AG09319 (cell line): ENCODE measurements at regions not wholly inside any gene's neighbourhood (a gene's known extent, or its start where the extent isn't known, plus 50 kb on each side); places are given as distances from the start of the nearest gene placed in this dataset.

Experiments
- DNase-seq: peaks from one replicate; pipeline ENCODE4 v3.0.0-alpha.2; 2010; ENCODE audit warnings: low read depth; ENCODE audit errors: extremely low read depth
- TF ChIP-seq, protein P1 (sequence below): IDR thresholded peaks from 2 replicates; pipeline ENCODE4 v1.5.1; 2011; ENCODE audit warnings: low read depth, mild to moderate bottlenecking, inconsistent platforms, low read length, moderate library complexity

DNA sequence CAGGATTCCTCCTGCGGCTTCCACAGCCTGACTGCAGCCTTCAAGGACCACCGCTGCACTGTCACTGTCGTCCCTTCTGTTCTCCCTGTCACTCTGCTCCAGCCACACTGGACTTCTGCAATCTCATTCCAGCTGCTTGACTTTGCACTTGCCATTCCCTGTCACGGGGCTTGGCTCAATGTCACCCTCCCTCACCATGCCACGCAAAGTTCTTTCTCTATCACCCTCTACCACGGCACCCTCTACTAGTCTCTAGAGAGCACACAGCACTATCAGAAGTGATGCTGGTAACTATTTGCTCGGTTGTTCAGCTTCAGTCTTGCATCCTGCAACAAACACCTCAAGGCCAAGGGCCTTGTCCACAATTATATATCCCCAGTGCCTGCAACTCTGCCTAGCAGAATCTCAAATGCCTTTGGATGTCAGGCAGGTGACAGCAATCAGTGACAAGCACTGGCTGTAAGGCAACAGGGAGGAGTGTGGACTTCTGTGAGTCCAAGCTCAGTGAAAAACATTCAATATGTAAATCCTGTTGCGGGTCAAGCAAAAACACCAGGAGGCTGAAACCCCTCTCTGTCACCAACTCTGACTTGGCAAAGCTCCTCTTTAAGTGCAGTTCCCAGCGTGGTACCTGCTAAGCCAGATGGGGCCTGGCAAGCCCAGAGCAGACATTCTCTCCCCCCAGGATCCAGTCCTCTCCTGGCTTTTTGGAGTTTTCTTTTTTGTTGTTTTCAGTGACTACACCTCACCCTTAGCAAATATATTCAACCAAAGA, 259.9 kb downstream of the FGFR2 start:
- no peak for DNase-seq
- TF ChIP-seq, protein P1, sequence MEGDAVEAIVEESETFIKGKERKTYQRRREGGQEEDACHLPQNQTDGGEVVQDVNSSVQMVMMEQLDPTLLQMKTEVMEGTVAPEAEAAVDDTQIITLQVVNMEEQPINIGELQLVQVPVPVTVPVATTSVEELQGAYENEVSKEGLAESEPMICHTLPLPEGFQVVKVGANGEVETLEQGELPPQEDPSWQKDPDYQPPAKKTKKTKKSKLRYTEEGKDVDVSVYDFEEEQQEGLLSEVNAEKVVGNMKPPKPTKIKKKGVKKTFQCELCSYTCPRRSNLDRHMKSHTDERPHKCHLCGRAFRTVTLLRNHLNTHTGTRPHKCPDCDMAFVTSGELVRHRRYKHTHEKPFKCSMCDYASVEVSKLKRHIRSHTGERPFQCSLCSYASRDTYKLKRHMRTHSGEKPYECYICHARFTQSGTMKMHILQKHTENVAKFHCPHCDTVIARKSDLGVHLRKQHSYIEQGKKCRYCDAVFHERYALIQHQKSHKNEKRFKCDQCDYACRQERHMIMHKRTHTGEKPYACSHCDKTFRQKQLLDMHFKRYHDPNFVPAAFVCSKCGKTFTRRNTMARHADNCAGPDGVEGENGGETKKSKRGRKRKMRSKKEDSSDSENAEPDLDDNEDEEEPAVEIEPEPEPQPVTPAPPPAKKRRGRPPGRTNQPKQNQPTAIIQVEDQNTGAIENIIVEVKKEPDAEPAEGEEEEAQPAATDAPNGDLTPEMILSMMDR: no peak

DNA sequence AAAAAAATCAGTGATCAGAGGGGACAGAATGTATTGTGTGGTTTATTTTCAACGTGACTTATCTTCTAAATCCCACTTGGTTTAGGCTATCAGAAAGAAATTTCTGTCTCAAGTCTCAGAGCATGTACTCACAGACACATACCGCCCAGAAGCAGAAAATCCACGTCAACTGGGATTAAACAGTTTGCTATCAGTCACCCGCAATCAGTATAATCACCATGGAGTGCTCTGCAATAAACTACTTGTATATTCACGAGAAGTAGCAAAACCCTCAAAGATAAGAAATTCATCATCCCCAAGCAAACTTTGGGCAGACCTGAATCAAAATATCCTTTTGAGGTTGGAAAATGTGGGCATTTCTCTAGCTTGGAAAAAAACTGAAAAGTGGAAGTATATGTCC, 259.1 kb downstream of the FGFR2 start:
- DNase-seq: no peak
- TF ChIP-seq, protein P1: no peak

DNA sequence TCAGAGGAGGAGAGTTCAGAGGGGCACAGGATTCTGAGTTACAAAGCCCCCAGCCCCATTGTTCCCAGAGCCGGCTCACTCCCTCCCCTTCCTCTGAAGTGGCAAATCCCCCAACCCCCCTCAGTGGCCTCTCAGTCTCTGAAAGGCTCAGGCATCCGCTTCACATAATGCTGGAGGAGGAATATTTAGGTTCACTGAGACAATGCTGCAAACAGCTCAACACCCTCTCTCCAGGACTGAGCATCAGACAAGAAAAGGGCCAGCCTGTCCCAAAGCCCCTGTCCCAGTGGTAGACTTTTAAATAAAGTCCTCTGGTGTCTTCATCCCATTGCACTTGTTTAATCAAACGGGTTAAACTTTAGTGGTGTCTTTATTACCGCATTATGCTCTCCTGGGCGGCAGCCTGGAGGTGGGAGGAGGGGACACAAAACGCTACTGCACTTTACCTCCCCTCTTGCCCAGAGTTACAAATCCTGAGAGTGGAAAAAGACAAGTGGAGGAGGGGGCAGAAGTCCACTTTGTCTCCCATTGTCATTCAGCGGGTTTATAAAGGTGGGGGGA, 257.9 kb downstream of the FGFR2 start:
- TF ChIP-seq, protein P1: no peak
- DNase-seq: no peak

DNA sequence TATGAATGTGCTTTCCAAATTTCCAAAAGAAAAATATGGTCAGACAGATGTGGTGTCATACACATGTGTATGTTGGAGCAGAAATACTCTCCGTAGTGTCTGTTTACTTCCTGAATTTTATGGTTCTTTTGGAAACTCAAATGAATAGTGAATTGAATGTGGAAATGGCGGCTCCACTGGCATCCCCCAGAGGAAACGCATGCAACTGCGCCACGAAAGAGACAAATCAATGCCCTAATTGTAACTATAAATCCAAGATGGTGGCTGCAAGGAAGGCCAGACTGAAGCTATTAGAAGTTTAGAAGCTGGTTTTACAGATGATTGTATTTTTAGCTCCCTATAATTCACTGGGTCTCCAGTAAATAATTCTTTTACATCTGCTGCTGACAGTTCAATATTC, 246.7 kb downstream of the FGFR2 start:
- DNase-seq: no peak
- TF ChIP-seq, protein P1: no peak

DNA sequence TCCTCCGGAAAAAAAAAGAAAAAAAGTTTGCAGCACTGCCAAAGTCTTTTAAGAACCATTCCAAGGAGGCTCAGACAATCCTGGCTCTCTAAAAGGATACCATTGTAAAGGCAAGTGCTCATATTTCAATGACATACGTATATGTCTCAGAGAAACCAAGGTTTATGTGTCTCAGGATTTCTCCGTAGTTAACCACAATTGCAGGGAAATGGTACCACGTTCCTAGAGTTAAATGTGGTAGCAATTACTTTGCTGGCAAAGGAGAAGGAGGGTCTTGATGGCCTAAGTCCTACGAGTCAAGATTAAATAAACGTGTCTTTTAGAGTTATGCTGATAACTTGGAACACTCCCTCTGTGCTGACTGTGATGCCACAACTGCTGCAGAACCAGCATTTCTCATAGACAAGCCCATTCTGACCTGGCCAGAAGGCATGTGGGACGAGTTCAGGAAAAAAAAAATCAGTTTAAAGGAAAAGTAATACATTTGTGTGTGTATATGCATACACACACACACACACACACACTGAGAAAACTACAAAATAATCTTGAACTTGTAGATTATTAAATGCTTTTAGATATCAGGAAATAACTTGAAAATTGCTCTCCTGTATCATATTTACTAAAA, 245.9 kb downstream of the FGFR2 start:
- TF ChIP-seq, protein P1: no peak
- DNase-seq: no peak

DNA sequence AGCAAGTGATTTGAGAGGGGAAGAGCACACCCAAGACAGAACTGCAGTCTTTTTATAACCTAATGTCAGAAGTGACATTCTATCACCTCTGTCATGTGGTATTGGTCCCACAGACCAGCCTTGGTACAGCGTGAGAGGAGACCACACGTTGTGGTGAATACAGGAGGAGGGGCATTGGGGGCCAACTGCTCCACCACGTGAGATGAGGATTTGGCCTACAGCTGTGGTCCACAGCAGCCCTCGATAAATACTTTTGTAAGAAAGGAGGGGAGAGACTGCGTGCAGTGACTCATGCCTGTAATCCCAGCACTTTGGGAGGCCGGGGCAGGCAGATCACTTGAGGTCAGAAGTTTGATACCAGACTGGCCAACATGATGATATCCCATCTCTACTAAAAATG, 243.1 kb downstream of the FGFR2 start:
- DNase-seq: no peak
- TF ChIP-seq, protein P1: no peak

DNA sequence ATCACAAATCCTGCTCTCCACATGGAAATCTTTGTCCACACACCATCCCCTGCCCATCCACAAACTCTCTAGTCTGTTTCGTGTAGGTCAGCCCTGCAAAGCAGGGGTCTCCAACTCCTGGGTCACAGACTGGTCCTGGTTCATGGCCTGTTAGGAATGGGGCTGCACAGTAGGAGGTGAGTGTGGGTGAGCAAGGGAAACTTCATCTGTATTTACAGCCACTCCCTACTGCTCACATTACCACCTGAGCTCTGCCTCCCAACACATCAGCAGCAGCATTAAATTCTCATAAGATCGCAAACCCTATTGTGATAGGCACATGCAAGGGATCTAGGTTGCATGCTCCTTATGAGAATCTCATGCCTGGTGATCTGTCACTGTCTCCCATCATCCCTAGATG, 242.1 kb downstream of the FGFR2 start:
- TF ChIP-seq, protein P1: no peak
- DNase-seq: no peak
